HCT116 (cell line): ENCODE measurements at regions not wholly inside any gene's neighbourhood (a gene's known extent, or its start where the extent isn't known, plus 50 kb on each side); places are given as distances from the start of the nearest gene placed in this dataset.
A peak's percentile ranks its signal among the peaks of the same experiment; 100 is the strongest.

Experiments
- ATAC-seq: fragments of 200-7000 bp; cut with Tn5 transposase; 2 replicates; pipeline ENCODE4 v1.9.1; 2020; ENCODE audit warnings: mild to moderate bottlenecking, moderate library complexity
- BruUV-seq: library from RNA; stranded (reverse); fragments of 400-500 nt; replicated peaks from 2 replicates; lab custom pipeline; 2021; lab: Mats Ljungman, UMichigan
- CTCF ChIA-PET: fragments of 300-600 bp; sonication (Branson Sonifier 250); formaldehyde crosslinking; loops from one replicate; lab custom pipeline; 2021; ENCODE audit warnings: antibody characterized with exemption; lab: Charles Lee
- POLR2A ChIA-PET: fragments of 300-600, 350-600 bp; sonication (Branson Sonifier 250); formaldehyde crosslinking; loops from one replicate; lab custom pipeline; 2021; ENCODE audit warnings: antibody characterized with exemption; lab: Charles Lee
- RAD21 ChIA-PET, 2 experiments: fragments of 300-600 bp; sonication (Branson Sonifier 250); formaldehyde crosslinking; loops; one replicate each; lab custom pipeline; 2023; ENCODE audit warnings: low total read pairs in 2 of 2; ENCODE audit not compliant: uncharacterized antibody in 2 of 2, unreplicated experiment in 2 of 2, low non-redundant PET in 1 of 2; lab: Charles Lee
- DNase-seq: peaks from one replicate; pipeline ENCODE4 v3.0.0-alpha.2; 2010; ENCODE audit warnings: low read depth, low spot score
- H2AFZ ChIP-seq: fragments of 200-600 bp; shearing (Covaris generic), sonication (generic); 2 replicates; pipeline ENCODE4 v1.6.1; 2017; ENCODE audit warnings: low read depth, mixed run types, mixed read lengths, antibody characterized with exemption, low read length; ENCODE audit not compliant: poor library complexity, severe bottlenecking
- H3K27ac ChIP-seq: 2 replicates; pipeline ENCODE4 v1.5.1; 2012; ENCODE audit warnings: low read depth, low read length
- H3K27me3 ChIP-seq: fragments of 200-600 bp; sonication (generic); 2 replicates; pipeline ENCODE4 v1.6.1; 2016; ENCODE audit warnings: mixed run types, low read length, mixed read lengths; ENCODE audit not compliant: insufficient read depth
- H3K36me3 ChIP-seq, 2 experiments: fragments of 200-500 bp in 1 of 2; fragments of 200-600 bp in 1 of 2; sonication (Bioruptor generic) in 1 of 2; sonication (generic) in 1 of 2; 2 replicates each; pipeline versions ENCODE4 v1.5.1 to v1.6.1; 2014 to 2016; ENCODE audit warnings: low read length in 2 of 2, inconsistent platforms in 1 of 2, mixed read lengths in 1 of 2, mixed run types in 1 of 2; ENCODE audit not compliant: insufficient read depth in 2 of 2, control insufficient read depth in 1 of 2
- H3K4me1 ChIP-seq, 2 experiments: fragments of 200-600 bp in 1 of 2; sonication (generic) in 1 of 2; 2 replicates each; pipeline versions ENCODE4 v1.5.1 to v1.6.1; 2012 to 2017; ENCODE audit warnings: low read length in 2 of 2, inconsistent platforms in 1 of 2, mild to moderate bottlenecking in 1 of 2, mixed read lengths in 1 of 2, mixed run types in 1 of 2, moderate library complexity in 1 of 2; ENCODE audit not compliant: insufficient read depth in 2 of 2, control insufficient read depth in 1 of 2
- H3K4me2 ChIP-seq: fragments of 200-600 bp; sonication (generic); 2 replicates; pipeline ENCODE4 v1.6.1; 2017; ENCODE audit warnings: mixed run types, low read length, mixed read lengths
- H3K4me3 ChIP-seq, 2 experiments: fragments of 200-600 bp in 1 of 2; sonication (generic) in 1 of 2; replicated peaks in 1 of 2; 2 replicates each; pipeline ENCODE4 v1.5.1; 2011 to 2016; ENCODE audit warnings: low read length in 2 of 2, control low read depth in 1 of 2, low read depth in 1 of 2, mild to moderate bottlenecking in 1 of 2, mixed read lengths in 1 of 2, mixed run types in 1 of 2
- H3K79me2 ChIP-seq: fragments of 200-600 bp; sonication (generic); 2 replicates; pipeline ENCODE4 v1.6.1; 2017; ENCODE audit warnings: mild to moderate bottlenecking, mixed run types, low read length, moderate library complexity, mixed read lengths; ENCODE audit not compliant: insufficient read depth
- H3K9ac ChIP-seq: fragments of 200-600 bp; sonication (generic); 2 replicates; pipeline ENCODE4 v1.6.1; 2016; ENCODE audit warnings: low read length, mixed read lengths
- H3K9me2 ChIP-seq: fragments of 200-600 bp; sonication (generic), shearing (Covaris generic); 2 replicates; pipeline ENCODE4 v1.6.1; 2017; ENCODE audit warnings: mixed run types, mild to moderate bottlenecking, moderate library complexity; ENCODE audit not compliant: insufficient read depth
- H3K9me3 ChIP-seq, 2 experiments: fragments of 200-500 bp in 1 of 2; fragments of 200-600 bp in 1 of 2; sonication (Bioruptor generic) in 1 of 2; sonication (generic) in 1 of 2; 2 replicates each; pipeline ENCODE4 v1.6.1; 2014 to 2017; ENCODE audit warnings: low read length in 2 of 2, mixed read lengths in 2 of 2, inconsistent platforms in 1 of 2, low read depth in 1 of 2, mild to moderate bottlenecking in 1 of 2, mixed run types in 1 of 2, moderate library complexity in 1 of 2; ENCODE audit not compliant: control insufficient read depth in 1 of 2, insufficient read depth in 1 of 2
- H4K20me1 ChIP-seq: fragments of 200-600 bp; sonication (generic), shearing (Covaris generic); 2 replicates; pipeline ENCODE4 v1.6.1; 2017; ENCODE audit warnings: mixed run types, mild to moderate bottlenecking, moderate library complexity; ENCODE audit not compliant: insufficient read depth
- JUND ChIP-seq: IDR thresholded peaks from 2 replicates; pipeline ENCODE4 v1.6.1; 2012
- SIN3A ChIP-seq: IDR thresholded peaks from 2 replicates; pipeline ENCODE4 v1.6.1; 2012; ENCODE audit warnings: low read depth
- SP1 ChIP-seq: IDR thresholded peaks from 2 replicates; pipeline ENCODE4 v1.6.1; 2012; ENCODE audit warnings: low read depth
- intact Hi-C: fragments of 100-400 bp; cut with micrococcal nuclease; formaldehyde crosslinking; loops from 2 replicates; pipeline ENCODE4 v1.10.0; 2022
- TF ChIP-seq, protein P1 (sequence below): IDR thresholded peaks from 2 replicates; pipeline ENCODE4 v1.6.1; 2012; ENCODE audit warnings: low read depth
- TF ChIP-seq, protein P2 (sequence below), 3 experiments: fragments of 200-600 bp in 1 of 3; sonication (generic) in 1 of 3; IDR thresholded peaks in 2 of 3; conservative IDR thresholded peaks in 1 of 3; 2 replicates each; pipeline ENCODE4 v1.5.1; 2012 to 2017; ENCODE audit warnings: low read depth in 2 of 3, low read length in 2 of 3, antibody characterized with exemption in 1 of 3, borderline replicate concordance in 1 of 3, control low read depth in 1 of 3, mild to moderate bottlenecking in 1 of 3, mixed read lengths in 1 of 3, mixed run types in 1 of 3, moderate library complexity in 1 of 3; ENCODE audit not compliant: insufficient read depth in 1 of 3

DNA sequence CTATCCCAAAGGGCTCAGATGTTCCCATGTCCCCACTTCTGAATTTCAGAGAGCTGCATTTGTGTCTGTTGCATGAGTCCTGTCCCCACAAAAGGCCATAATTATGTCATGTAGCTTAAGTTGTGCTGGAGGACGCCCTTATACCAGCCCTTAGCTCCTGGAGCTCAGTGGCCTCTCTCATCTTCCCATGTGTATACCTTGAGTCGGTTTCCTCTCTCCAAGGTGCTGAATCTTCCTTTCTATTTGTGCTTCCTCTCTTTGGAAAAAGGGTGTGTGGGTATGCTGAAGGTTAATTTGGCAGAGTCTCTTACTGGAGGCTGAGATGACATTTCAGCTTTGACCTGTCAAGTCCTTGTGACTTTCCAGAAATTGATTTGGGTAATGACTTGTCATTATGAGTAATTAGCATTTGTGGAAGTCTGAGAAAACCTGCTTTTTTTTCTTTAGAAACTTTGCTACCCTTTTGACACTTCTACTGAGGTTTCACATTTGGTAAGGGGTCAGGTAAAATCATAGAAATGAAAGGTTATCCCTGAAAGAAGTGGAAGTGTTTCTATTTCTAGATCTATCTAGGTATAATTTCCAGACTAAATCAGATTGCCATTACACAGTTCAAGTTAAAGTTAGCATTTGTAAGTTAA, 185.4 kb downstream of the ABCC12 start:
- Histone ChIP-seq H3K4me1 (no peaks in the 10 kb centered on the region), H3K36me3 (no peaks in the 10 kb centered on the region), H2AFZ (no peak overlapping the region), H3K9me3 (no peaks in the 10 kb centered on the region), H3K9me2 (no peaks in the 10 kb centered on the region), H3K9ac (no peak overlapping the region), H3K4me2 (no peak overlapping the region), H3K27me3 (peaks cover 42% of the 10 kb centered on the region), H3K4me3 (no peak overlapping the region), H3K27ac (no peak overlapping the region), H3K79me2 (no peaks in the 10 kb centered on the region), H4K20me1 (no peaks in the 10 kb centered on the region)
- DNase-seq (no peak), ATAC-seq (no peak)
- CTCF ChIA-PET, result no interaction called here
- no TSS peak for BruUV-seq
- POLR2A ChIA-PET, result no interaction called here
- RAD21 ChIA-PET, result no interaction called here
- intact Hi-C loops, result no loop called here
- TF ChIP-seq, protein P1, sequence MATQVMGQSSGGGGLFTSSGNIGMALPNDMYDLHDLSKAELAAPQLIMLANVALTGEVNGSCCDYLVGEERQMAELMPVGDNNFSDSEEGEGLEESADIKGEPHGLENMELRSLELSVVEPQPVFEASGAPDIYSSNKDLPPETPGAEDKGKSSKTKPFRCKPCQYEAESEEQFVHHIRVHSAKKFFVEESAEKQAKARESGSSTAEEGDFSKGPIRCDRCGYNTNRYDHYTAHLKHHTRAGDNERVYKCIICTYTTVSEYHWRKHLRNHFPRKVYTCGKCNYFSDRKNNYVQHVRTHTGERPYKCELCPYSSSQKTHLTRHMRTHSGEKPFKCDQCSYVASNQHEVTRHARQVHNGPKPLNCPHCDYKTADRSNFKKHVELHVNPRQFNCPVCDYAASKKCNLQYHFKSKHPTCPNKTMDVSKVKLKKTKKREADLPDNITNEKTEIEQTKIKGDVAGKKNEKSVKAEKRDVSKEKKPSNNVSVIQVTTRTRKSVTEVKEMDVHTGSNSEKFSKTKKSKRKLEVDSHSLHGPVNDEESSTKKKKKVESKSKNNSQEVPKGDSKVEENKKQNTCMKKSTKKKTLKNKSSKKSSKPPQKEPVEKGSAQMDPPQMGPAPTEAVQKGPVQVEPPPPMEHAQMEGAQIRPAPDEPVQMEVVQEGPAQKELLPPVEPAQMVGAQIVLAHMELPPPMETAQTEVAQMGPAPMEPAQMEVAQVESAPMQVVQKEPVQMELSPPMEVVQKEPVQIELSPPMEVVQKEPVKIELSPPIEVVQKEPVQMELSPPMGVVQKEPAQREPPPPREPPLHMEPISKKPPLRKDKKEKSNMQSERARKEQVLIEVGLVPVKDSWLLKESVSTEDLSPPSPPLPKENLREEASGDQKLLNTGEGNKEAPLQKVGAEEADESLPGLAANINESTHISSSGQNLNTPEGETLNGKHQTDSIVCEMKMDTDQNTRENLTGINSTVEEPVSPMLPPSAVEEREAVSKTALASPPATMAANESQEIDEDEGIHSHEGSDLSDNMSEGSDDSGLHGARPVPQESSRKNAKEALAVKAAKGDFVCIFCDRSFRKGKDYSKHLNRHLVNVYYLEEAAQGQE, result peak; percentile 77
- TF ChIP-seq, protein P2, sequence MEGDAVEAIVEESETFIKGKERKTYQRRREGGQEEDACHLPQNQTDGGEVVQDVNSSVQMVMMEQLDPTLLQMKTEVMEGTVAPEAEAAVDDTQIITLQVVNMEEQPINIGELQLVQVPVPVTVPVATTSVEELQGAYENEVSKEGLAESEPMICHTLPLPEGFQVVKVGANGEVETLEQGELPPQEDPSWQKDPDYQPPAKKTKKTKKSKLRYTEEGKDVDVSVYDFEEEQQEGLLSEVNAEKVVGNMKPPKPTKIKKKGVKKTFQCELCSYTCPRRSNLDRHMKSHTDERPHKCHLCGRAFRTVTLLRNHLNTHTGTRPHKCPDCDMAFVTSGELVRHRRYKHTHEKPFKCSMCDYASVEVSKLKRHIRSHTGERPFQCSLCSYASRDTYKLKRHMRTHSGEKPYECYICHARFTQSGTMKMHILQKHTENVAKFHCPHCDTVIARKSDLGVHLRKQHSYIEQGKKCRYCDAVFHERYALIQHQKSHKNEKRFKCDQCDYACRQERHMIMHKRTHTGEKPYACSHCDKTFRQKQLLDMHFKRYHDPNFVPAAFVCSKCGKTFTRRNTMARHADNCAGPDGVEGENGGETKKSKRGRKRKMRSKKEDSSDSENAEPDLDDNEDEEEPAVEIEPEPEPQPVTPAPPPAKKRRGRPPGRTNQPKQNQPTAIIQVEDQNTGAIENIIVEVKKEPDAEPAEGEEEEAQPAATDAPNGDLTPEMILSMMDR (IDR thresholded peaks at IDR 0.05 in 2 of 3, conservative IDR thresholded peaks at IDR 0.05 in 1 of 3; ENCODE audit: borderline replicate concordance in 1 of 3, insufficient read depth in 1 of 3, low read depth in 2 of 3, low read length in 2 of 3), result no peak
- TF ChIP-seq SIN3A (no peak), JUND (no peak), SP1 (no peak)
